DOHH2 (cell line): ENCODE measurements at regions not wholly inside any gene's neighbourhood (a gene's known extent, or its start where the extent isn't known, plus 50 kb on each side); places are given as distances from the start of the nearest gene placed in this dataset.

Source experiments
- H3F3A ChIP-seq: fragments of 200-600 bp; sonication (generic), shearing (Covaris generic); 2 replicates; pipeline ENCODE4 v1.6.0; 2016; ENCODE audit warnings: antibody characterized with exemption, mild to moderate bottlenecking; ENCODE audit not compliant: control insufficient read depth, insufficient read depth
- H3K27ac ChIP-seq: fragments of 200-600 bp; sonication (generic); 2 replicates; pipeline ENCODE4 v1.5.1; 2014; ENCODE audit warnings: low read depth, mild to moderate bottlenecking, low read length, moderate library complexity
- H3K27me3 ChIP-seq: fragments of 200-600 bp; sonication (generic); 2 replicates; pipeline ENCODE4 v1.6.1; 2014; ENCODE audit warnings: mild to moderate bottlenecking, low read length, mixed read lengths; ENCODE audit not compliant: control insufficient read depth
- H3K36me3 ChIP-seq: fragments of 200-600 bp; sonication (generic); 2 replicates; pipeline ENCODE4 v1.6.1; 2014; ENCODE audit warnings: mild to moderate bottlenecking, low read length, moderate library complexity, mixed read lengths; ENCODE audit not compliant: control insufficient read depth
- H3K4me1 ChIP-seq: fragments of 200-600 bp; sonication (generic); 2 replicates; pipeline ENCODE4 v1.6.1; 2014; ENCODE audit warnings: mild to moderate bottlenecking, low read length, mixed read lengths; ENCODE audit not compliant: control insufficient read depth
- H3K4me2 ChIP-seq: fragments of 200-600 bp; sonication (generic); 2 replicates; pipeline ENCODE4 v1.6.0; 2014; ENCODE audit warnings: mild to moderate bottlenecking, low read length, moderate library complexity
- H3K4me3 ChIP-seq: fragments of 200-600 bp; sonication (generic); 2 replicates; pipeline ENCODE4 v1.5.1; 2014; ENCODE audit warnings: mild to moderate bottlenecking, low read length, mixed read lengths
- H3K79me2 ChIP-seq: fragments of 200-600 bp; sonication (generic); 2 replicates; pipeline ENCODE4 v1.6.1; 2014; ENCODE audit warnings: mild to moderate bottlenecking, low read length, mixed read lengths; ENCODE audit not compliant: control insufficient read depth
- H3K9me2 ChIP-seq: fragments of 200-600 bp; sonication (generic); replicated peaks from 2 replicates; pipeline ENCODE4 v1.6.1; 2014; ENCODE audit warnings: mild to moderate bottlenecking, low read length, mixed read lengths; ENCODE audit not compliant: control insufficient read depth
- H3K9me3 ChIP-seq: fragments of 200-600 bp; sonication (generic); 2 replicates; pipeline ENCODE4 v1.6.1; 2014; ENCODE audit warnings: antibody characterized with exemption, low read length, mixed read lengths; ENCODE audit not compliant: control insufficient read depth, insufficient read depth
- H4K20me1 ChIP-seq: fragments of 200-600 bp; sonication (generic); 2 replicates; pipeline ENCODE4 v1.6.0; 2014; ENCODE audit warnings: low read depth, mild to moderate bottlenecking, antibody characterized with exemption, low read length, moderate library complexity; ENCODE audit not compliant: control insufficient read depth, insufficient read depth
- CTCF ChIP-seq: fragments of 200-600 bp; sonication (generic); IDR thresholded peaks from one replicate; pipeline ENCODE4 v1.5.1; 2014; ENCODE audit warnings: antibody characterized with exemption, mild to moderate bottlenecking, low read depth, low read length; ENCODE audit not compliant: poor library complexity, severe bottlenecking
- EZH2phosphoT487 ChIP-seq: fragments of 200-600 bp; sonication (generic); IDR thresholded peaks from 2 replicates; pipeline ENCODE4 v1.6.1; 2017; ENCODE audit warnings: borderline replicate concordance, mild to moderate bottlenecking, antibody characterized with exemption, low read length, moderate library complexity, mixed read lengths

GRCh38 chr1:96355521-96355920 is 366.1 kb upstream of the PTBP2 start:
- Histone ChIP-seq H3K79me2 (no peaks in the 10 kb centered on the region), H3K9me2 (no peaks in the 10 kb centered on the region), H3K4me1 (no peaks in the 10 kb centered on the region), H3K27ac (no peak overlapping the region), H4K20me1 (no peaks in the 10 kb centered on the region), H3K9me3 (no peaks in the 10 kb centered on the region), H3F3A (no peaks in the 10 kb centered on the region), H3K4me2 (no peak overlapping the region), H3K27me3 (no peaks in the 10 kb centered on the region), H3K4me3 (no peak overlapping the region), H3K36me3 (no peaks in the 10 kb centered on the region)
- TF ChIP-seq EZH2phosphoT487 = no peak
- no peak for TF ChIP-seq CTCF

GRCh38 chr1:96355961-96356360 is 365.6 kb upstream of the PTBP2 start:
- no peak overlapping the region for H3K27ac ChIP-seq
- no peaks in the 10 kb centered on the region for H3F3A ChIP-seq
- no peak overlapping the region for H3K4me2 ChIP-seq
- H3K4me1 ChIP-seq = no peaks in the 10 kb centered on the region
- TF ChIP-seq CTCF (no peak), EZH2phosphoT487 (no peak)
- no peaks in the 10 kb centered on the region for H3K9me2 ChIP-seq
- H3K36me3 ChIP-seq = no peaks in the 10 kb centered on the region
- no peaks in the 10 kb centered on the region for H3K27me3 ChIP-seq
- no peaks in the 10 kb centered on the region for H4K20me1 ChIP-seq
- no peaks in the 10 kb centered on the region for H3K9me3 ChIP-seq
- H3K79me2 ChIP-seq = no peaks in the 10 kb centered on the region
- H3K4me3 ChIP-seq = no peak overlapping the region

GRCh38 chr1:96357141-96357765 is 364.3 kb upstream of the PTBP2 start:
- no peaks in the 10 kb centered on the region for H3K4me1 ChIP-seq
- no peaks in the 10 kb centered on the region for H3K36me3 ChIP-seq
- no peak for TF ChIP-seq CTCF
- no peaks in the 10 kb centered on the region for H3K27me3 ChIP-seq
- no peak overlapping the region for H3K4me2 ChIP-seq
- no peaks in the 10 kb centered on the region for H3K79me2 ChIP-seq
- no peaks in the 10 kb centered on the region for H4K20me1 ChIP-seq
- H3K9me3 ChIP-seq = no peaks in the 10 kb centered on the region
- no peak overlapping the region for H3K4me3 ChIP-seq
- no peaks in the 10 kb centered on the region for H3F3A ChIP-seq
- H3K27ac ChIP-seq = no peak overlapping the region
- H3K9me2 ChIP-seq = no peaks in the 10 kb centered on the region

DNA sequence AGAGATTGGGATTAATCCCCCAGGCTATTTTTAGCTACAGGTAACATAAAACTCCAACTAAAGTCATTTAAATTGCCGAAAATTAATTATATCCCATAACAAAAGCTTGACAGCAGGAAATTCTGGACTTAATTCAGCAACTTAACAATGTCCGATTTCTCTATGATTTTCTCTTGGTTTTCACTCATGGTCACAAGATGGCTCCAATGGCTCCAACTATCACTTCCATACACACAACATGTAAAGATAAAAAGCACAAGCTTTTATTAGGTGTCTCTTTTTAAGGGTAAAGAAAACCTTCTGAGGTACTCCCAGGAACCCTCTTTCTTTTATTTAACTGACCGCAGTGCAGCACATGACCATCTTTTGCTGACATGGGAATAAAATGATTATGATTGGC is 363.5 kb upstream of the PTBP2 start:
- no peaks in the 10 kb centered on the region for H3F3A ChIP-seq
- H3K27ac ChIP-seq = no peak overlapping the region
- no peaks in the 10 kb centered on the region for H3K79me2 ChIP-seq
- H3K9me3 ChIP-seq = no peaks in the 10 kb centered on the region
- no peaks in the 10 kb centered on the region for H4K20me1 ChIP-seq
- H3K9me2 ChIP-seq = no peaks in the 10 kb centered on the region
- no peak overlapping the region for H3K4me2 ChIP-seq
- H3K4me1 ChIP-seq = no peaks in the 10 kb centered on the region
- no peak overlapping the region for H3K4me3 ChIP-seq
- TF ChIP-seq CTCF (no peak), EZH2phosphoT487 (no peak)
- H3K36me3 ChIP-seq = no peaks in the 10 kb centered on the region
- no peaks in the 10 kb centered on the region for H3K27me3 ChIP-seq
